Loucy (cell line): ENCODE measurements at regions not wholly inside any gene's neighbourhood (a gene's known extent, or its start where the extent isn't known, plus 50 kb on each side); places are given as distances from the start of the nearest gene placed in this dataset.

Experiments
- CTCF ChIP-seq: fragments of 200-600 bp; sonication (generic); conservative IDR thresholded peaks from 2 replicates; pipeline ENCODE4 v1.5.1; 2014; ENCODE audit warnings: mild to moderate bottlenecking, antibody characterized with exemption, low read length
- EZH2phosphoT487 ChIP-seq: fragments of 200-600 bp; IDR thresholded peaks from 2 replicates; pipeline ENCODE4 v1.6.1; 2018; ENCODE audit warnings: antibody characterized with exemption, mild to moderate bottlenecking, moderate library complexity, borderline replicate concordance

DNA sequence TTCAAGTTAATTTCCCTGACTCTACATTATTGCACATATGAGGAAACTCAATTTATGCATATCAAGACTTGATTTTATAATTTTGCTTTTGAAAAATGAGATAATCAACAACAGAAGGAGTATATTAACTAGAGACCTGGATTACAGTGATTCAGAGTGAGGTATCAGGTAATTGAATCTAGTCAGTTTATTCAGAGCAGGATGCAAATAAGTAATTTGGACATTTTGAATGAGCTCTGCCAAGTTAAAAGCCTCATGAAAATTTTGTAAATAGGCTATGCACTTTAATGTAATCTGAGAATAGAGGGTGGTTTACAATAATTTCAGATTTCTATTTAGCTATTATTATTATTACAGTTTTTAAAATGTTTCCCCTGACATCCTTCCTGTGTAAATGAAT, 203.7 kb upstream of the EMCN start:
- no peak for TF ChIP-seq CTCF
- no peak for TF ChIP-seq EZH2phosphoT487
